ENCODE measurements at regions not wholly inside any gene's neighbourhood (a gene's known extent, or its start where the extent isn't known, plus 50 kb on each side); places are given as distances from the start of the nearest gene placed in this dataset.

DNA sequence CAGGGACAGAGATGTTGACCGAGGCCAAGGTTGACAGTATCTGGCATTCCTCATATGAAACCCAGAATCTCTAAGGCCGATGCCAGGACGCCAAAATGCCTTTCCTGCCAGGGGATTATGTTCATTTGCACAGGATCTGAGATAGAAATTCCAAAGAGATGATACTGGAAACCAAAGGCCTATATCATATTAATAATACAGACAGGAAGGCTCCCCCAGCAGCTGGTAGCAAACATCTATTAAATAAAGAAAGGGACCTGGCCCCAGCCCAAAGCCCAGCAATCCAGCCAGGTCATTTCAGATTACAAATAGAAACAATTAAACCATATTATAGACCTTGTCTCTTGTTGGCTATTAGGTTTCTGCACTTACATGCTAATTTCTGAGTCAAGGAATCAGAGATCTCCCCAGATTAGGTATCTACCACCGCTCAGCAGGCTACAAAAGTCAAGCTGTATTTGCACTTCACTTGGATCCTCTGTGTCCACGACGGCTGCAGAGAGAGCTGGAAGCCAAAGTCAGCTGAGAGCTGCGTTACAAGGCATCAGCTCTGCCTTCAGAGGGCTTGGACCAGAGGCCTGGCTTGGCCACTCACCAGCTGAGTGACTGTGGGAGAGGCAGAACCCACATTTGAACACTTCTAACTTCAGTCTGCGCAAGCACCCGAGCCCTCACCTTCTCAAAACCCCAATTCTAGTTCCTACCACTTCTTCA, 269.3 kb upstream of the SIX2 start:
- H3K27me3 ChIP-seq (ENCODE audit: low read depth, low read length): peaks cover 4% of the 10 kb centered on the region
- H3K27ac ChIP-seq (ENCODE audit: low read length): no peak overlapping the region
- H4K20me1 ChIP-seq (ENCODE audit: insufficient read depth, low read length): no peaks in the 10 kb centered on the region
- no peak overlapping the region for H3K4me2 ChIP-seq (ENCODE audit: low read length)
- no peaks in the 10 kb centered on the region for H3K9me3 ChIP-seq (ENCODE audit: insufficient read depth, low read length)
- H2AFZ ChIP-seq (ENCODE audit: low read depth, low read length): no peak overlapping the region
- H3K36me3 ChIP-seq (replicated peaks; ENCODE audit: low read depth, low read length): no peaks in the 10 kb centered on the region
- no peaks in the 10 kb centered on the region for H3K4me1 ChIP-seq (ENCODE audit: low read length)
- no peak overlapping the region for H3K9ac ChIP-seq (ENCODE audit: low read length)
- TF ChIP-seq EZH2phosphoT487 (IDR thresholded peaks at IDR 0.05; ENCODE audit: low read depth): no peak
- TF ChIP-seq CTCF (IDR thresholded peaks at IDR 0.05; ENCODE audit: low read depth, low read length): no peak
- no peak overlapping the region for H3K4me3 ChIP-seq (ENCODE audit: low read length)
- H3K79me2 ChIP-seq (ENCODE audit: low read length): no peaks in the 10 kb centered on the region

DNA sequence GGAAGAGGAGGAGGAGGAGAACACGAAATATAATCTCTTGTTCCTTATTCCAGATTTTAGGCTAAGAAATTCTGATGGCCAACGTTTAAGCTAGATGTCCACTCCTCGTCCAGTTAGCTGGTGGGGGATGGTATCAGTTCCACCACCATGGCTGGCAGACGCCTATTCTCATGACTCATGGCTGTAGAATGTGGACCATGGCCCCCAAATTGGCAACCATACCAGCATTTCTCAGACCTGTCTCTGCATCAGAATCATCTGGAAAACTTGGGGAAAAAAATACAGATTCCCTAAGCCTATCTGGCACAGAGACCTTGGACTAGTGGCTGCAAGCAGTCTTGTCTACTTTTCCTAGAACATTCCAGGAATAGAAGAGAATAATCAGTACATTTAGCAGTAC, 267.7 kb upstream of the SIX2 start:
- Histone ChIP-seq H3K9me3 (ENCODE audit: insufficient read depth, low read length) (no peaks in the 10 kb centered on the region), H3K4me3 (ENCODE audit: low read length) (no peak overlapping the region), H3K27ac (ENCODE audit: low read length) (no peak overlapping the region), H3K79me2 (ENCODE audit: low read length) (no peaks in the 10 kb centered on the region), H3K9ac (ENCODE audit: low read length) (no peak overlapping the region), H2AFZ (ENCODE audit: low read depth, low read length) (no peak overlapping the region), H3K36me3 (replicated peaks; ENCODE audit: low read depth, low read length) (no peaks in the 10 kb centered on the region), H3K4me1 (ENCODE audit: low read length) (no peaks in the 10 kb centered on the region), H3K27me3 (ENCODE audit: low read depth, low read length) (peaks cover 7% of the 10 kb centered on the region), H3K4me2 (ENCODE audit: low read length) (no peak overlapping the region), H4K20me1 (ENCODE audit: insufficient read depth, low read length) (no peaks in the 10 kb centered on the region)
- TF ChIP-seq CTCF (IDR thresholded peaks at IDR 0.05; ENCODE audit: low read depth, low read length): no peak
- TF ChIP-seq EZH2phosphoT487 (IDR thresholded peaks at IDR 0.05; ENCODE audit: low read depth): no peak

GRCh38 chr2:45275806-45276205, 266.6 kb upstream of the SIX2 start:
- no peak overlapping the region for H2AFZ ChIP-seq (ENCODE audit: low read depth, low read length)

DNA sequence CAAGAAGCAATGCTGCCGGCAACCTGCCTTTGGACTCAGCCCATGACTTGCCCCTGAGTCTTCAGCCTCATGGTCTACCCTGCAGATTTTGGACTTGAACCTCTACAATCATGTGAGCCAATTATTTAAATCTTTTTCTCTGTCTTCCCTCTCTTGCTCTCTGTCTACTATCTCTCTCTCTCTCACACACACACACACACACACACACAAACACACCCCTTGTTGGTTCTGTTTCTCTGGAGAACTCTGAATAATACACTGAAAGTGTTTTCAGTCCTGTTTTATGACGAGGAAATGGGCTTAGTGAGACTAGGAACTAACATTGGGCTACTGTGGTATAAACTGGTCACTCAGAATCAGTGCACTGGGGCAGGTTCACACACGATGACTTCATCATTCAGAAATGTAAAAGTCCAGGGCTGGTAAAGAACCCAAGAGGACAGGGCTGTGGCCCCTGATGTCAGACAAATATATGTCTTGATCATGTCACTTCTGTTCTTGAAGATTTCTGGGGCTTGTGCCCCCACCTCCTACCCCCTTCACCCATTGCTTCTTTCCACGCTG, 266.1 kb upstream of the SIX2 start:
- Histone ChIP-seq H3K4me3 (ENCODE audit: low read length) (no peak overlapping the region), H3K79me2 (ENCODE audit: low read length) (no peaks in the 10 kb centered on the region), H3K4me2 (ENCODE audit: low read length) (no peak overlapping the region), H3K4me1 (ENCODE audit: low read length) (no peaks in the 10 kb centered on the region), H3K27ac (ENCODE audit: low read length) (no peak overlapping the region), H3K9me3 (ENCODE audit: insufficient read depth, low read length) (no peaks in the 10 kb centered on the region), H2AFZ (ENCODE audit: low read depth, low read length) (no peak overlapping the region), H3K36me3 (replicated peaks; ENCODE audit: low read depth, low read length) (no peaks in the 10 kb centered on the region), H3K9ac (ENCODE audit: low read length) (no peak overlapping the region), H4K20me1 (ENCODE audit: insufficient read depth, low read length) (no peaks in the 10 kb centered on the region), H3K27me3 (ENCODE audit: low read depth, low read length) (peaks cover 13% of the 10 kb centered on the region)
- TF ChIP-seq CTCF (IDR thresholded peaks at IDR 0.05; ENCODE audit: low read depth, low read length) (no peak), EZH2phosphoT487 (IDR thresholded peaks at IDR 0.05; ENCODE audit: low read depth) (no peak)

More at GRCh38 chr2:45275806-45276205, 266.6 kb upstream of the SIX2 start:
- H3K27me3 ChIP-seq (ENCODE audit: low read depth, low read length): peaks cover 13% of the 10 kb centered on the region
- no peaks in the 10 kb centered on the region for H4K20me1 ChIP-seq (ENCODE audit: insufficient read depth, low read length)
- H3K79me2 ChIP-seq (ENCODE audit: low read length): no peaks in the 10 kb centered on the region
- no peaks in the 10 kb centered on the region for H3K36me3 ChIP-seq (replicated peaks; ENCODE audit: low read depth, low read length)
- H3K4me2 ChIP-seq (ENCODE audit: low read length): no peak overlapping the region
- no peak for TF ChIP-seq CTCF (IDR thresholded peaks at IDR 0.05; ENCODE audit: low read depth, low read length)
- H3K27ac ChIP-seq (ENCODE audit: low read length): no peak overlapping the region
- no peak overlapping the region for H3K4me3 ChIP-seq (ENCODE audit: low read length)
- H3K9ac ChIP-seq (ENCODE audit: low read length): no peak overlapping the region
- H3K4me1 ChIP-seq (ENCODE audit: low read length): no peaks in the 10 kb centered on the region
- H3K9me3 ChIP-seq (ENCODE audit: insufficient read depth, low read length): no peaks in the 10 kb centered on the region
